Thyroid gland (tissue), 4 donors: ENCODE measurements at regions not wholly inside any gene's neighbourhood (a gene's known extent, or its start where the extent isn't known, plus 50 kb on each side); places are given as distances from the start of the nearest gene placed in this dataset.

Experiments used
- DNase-seq, 2 donors: peaks; one replicate each; pipeline ENCODE4 v3.0.0-alpha.2; 2019
- H3K27ac ChIP-seq, 3 donors: fragments of 200-600 bp; sonication (generic); 1 replicate in 2 of 3; 2 replicates in 1 of 3; pipeline ENCODE4 v1.5.1; 2016 to 2019; ENCODE audit warnings: mild to moderate bottlenecking in 1 of 3, moderate library complexity in 1 of 3
- H3K27me3 ChIP-seq: fragments of 200-600 bp; sonication (generic); one replicate; pipeline ENCODE4 v1.5.1; 2019
- H3K36me3 ChIP-seq, 2 donors: fragments of 200-600 bp; sonication (generic); one replicate each; pipeline ENCODE4 v1.5.1; 2016 to 2019
- H3K4me1 ChIP-seq, 2 donors: fragments of 200-600 bp; sonication (generic); one replicate each; pipeline ENCODE4 v1.5.1; 2017 to 2019
- H3K4me3 ChIP-seq, 3 donors: fragments of 200-600 bp; sonication (generic); replicated peaks in 1 of 3; 1 replicate in 2 of 3; 2 replicates in 1 of 3; pipeline ENCODE4 v1.5.1; 2016; ENCODE audit warnings: mild to moderate bottlenecking in 1 of 3
- H3K9me3 ChIP-seq: fragments of 200-600 bp; sonication (generic); one replicate; pipeline ENCODE4 v1.5.1; 2017
- POLR2A ChIP-seq, 2 donors: fragments of 450-650 bp; IDR thresholded peaks; one replicate each; pipeline ENCODE4 v1.6.1; 2017; ENCODE audit warnings: antibody characterized with exemption in 2 of 2, mild to moderate bottlenecking in 2 of 2, moderate library complexity in 1 of 2
- WGBS, 2 donors: methylation state at CpG; one replicate each; pipeline ENCODE4 v1.1.5; 2017; 5-methylcytosine and 5-hydroxymethylcytosine counted together
- intact Hi-C: fragments of 100-400 bp; cut with DNase I; formaldehyde crosslinking; loops from one replicate; pipeline ENCODE4 v1.15.1; 2023
- TF ChIP-seq, protein P1 (sequence below), 6 experiments: fragments of 200-600 bp in 3 of 6; fragments of 450-650 bp in 3 of 6; sonication (generic) in 3 of 6; IDR thresholded peaks; one replicate each; pipeline ENCODE4 v1.5.1; 2016 to 2019; ENCODE audit warnings: antibody characterized with exemption in 6 of 6, mild to moderate bottlenecking in 2 of 6, inconsistent platforms in 1 of 6, moderate library complexity in 1 of 6

DNA sequence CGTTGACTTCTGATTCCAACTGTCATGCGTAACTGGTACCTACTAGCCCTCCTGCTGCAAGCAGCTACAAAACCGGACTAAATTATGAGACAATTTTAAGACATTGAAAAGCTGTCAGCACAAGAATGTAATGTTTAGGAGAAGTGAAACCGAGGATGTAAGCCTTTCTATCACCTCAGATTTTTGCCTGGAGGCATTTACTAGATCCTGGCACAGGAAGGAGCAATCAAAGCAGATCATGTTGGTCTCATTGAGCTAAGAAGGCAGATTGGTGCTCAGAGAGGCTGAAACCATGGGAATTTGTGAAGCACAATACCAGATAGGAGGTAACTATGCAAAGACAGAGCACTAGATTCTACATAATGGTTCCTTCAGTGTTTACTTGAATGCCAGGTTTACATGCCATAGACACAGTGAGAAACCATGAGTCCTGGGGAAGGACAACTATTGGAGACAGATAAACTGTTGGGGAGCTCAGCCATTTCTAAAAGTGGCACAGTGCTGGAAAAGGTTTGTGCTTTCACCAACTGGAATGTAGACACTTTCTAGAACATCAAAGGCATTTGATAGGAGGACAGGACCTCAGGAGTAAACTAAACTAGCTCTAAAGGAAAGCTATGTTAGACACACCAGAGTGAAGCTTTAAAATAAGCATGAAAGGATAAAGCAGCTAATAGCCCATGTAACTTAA, 179.4 kb downstream of the LYPLAL1 start:
- Histone ChIP-seq H3K4me3 (no peak overlapping the region), H3K27me3 (no peaks in the 10 kb centered on the region), H3K27ac (no peak overlapping the region), H3K36me3 (no peaks in the 10 kb centered on the region), H3K9me3 (no peaks in the 10 kb centered on the region), H3K4me1 (peaks cover 0 to 2% of the 10 kb centered on the region in 2 donors)
- TF ChIP-seq, protein P1, sequence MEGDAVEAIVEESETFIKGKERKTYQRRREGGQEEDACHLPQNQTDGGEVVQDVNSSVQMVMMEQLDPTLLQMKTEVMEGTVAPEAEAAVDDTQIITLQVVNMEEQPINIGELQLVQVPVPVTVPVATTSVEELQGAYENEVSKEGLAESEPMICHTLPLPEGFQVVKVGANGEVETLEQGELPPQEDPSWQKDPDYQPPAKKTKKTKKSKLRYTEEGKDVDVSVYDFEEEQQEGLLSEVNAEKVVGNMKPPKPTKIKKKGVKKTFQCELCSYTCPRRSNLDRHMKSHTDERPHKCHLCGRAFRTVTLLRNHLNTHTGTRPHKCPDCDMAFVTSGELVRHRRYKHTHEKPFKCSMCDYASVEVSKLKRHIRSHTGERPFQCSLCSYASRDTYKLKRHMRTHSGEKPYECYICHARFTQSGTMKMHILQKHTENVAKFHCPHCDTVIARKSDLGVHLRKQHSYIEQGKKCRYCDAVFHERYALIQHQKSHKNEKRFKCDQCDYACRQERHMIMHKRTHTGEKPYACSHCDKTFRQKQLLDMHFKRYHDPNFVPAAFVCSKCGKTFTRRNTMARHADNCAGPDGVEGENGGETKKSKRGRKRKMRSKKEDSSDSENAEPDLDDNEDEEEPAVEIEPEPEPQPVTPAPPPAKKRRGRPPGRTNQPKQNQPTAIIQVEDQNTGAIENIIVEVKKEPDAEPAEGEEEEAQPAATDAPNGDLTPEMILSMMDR (IDR thresholded peaks at IDR 0.05), result no peak
- TF ChIP-seq POLR2A (IDR thresholded peaks at IDR 0.05), result no peak
- intact Hi-C loops, result no loop called here
- WGBS, 2 donors, result 90 to 93% methylated on average over 4 of the region's 4 CpGs
- DNase-seq, result no peak

GRCh38 chr1:219350172-219350931, 176.7 kb downstream of the LYPLAL1 start:
- 78 to 84% methylated on average over 5 of the region's 5 CpGs for WGBS, 2 donors
- Histone ChIP-seq H3K4me3 (no peak overlapping the region), H3K9me3 (no peaks in the 10 kb centered on the region), H3K4me1 (peaks cover 5 to 7% of the 10 kb centered on the region in 2 donors), H3K27ac (no peak overlapping the region), H3K36me3 (no peaks in the 10 kb centered on the region), H3K27me3 (no peaks in the 10 kb centered on the region)
- no peak for DNase-seq
- intact Hi-C loops, result no loop called here
- TF ChIP-seq, protein P1 (IDR thresholded peaks at IDR 0.05), result no peak
- no peak for TF ChIP-seq POLR2A (IDR thresholded peaks at IDR 0.05)

GRCh38 chr1:219347921-219348391, 174.3 kb downstream of the LYPLAL1 start:
- no peak for TF ChIP-seq POLR2A (IDR thresholded peaks at IDR 0.05)
- TF ChIP-seq, protein P1 (IDR thresholded peaks at IDR 0.05), result no peak
- Histone ChIP-seq H3K9me3 (no peaks in the 10 kb centered on the region), H3K4me1 (peaks cover 5 to 7% of the 10 kb centered on the region in 2 donors), H3K36me3 (no peaks in the 10 kb centered on the region), H3K27me3 (no peaks in the 10 kb centered on the region), H3K4me3 (no peak overlapping the region), H3K27ac (no peak overlapping the region)
- DNase-seq, result peak; percentile 46 to 70
- intact Hi-C loops, result no loop called here
- 24 to 29% methylated on average over 5 of the region's 5 CpGs for WGBS, 2 donors

DNA sequence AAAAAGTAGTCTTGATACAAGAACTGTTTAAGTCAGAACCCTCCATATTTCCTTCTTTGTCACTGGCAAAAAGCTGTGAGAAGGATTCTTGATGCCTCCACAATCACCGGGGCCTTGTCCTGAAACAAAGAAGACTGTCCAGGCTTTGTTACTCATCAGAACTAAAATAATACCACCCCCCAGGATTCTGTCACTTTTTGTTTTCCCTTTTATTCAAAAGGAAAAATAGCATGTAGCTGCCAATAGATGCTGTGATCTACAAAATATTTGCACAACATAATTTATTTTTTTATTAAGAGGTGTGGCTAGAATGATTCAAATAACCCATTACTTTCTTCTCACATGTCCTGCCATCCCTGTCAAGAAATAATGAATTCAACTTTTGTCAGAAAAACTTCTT, 173.7 kb downstream of the LYPLAL1 start:
- no peak overlapping the region for H3K4me3 ChIP-seq
- no peak for DNase-seq
- no peaks in the 10 kb centered on the region for H3K36me3 ChIP-seq
- intact Hi-C loops, result no loop called here
- peaks cover 5 to 7% of the 10 kb centered on the region in 2 donors for H3K4me1 ChIP-seq
- no peaks in the 10 kb centered on the region for H3K9me3 ChIP-seq
- no peak overlapping the region for H3K27ac ChIP-seq
- no peaks in the 10 kb centered on the region for H3K27me3 ChIP-seq
- TF ChIP-seq POLR2A (IDR thresholded peaks at IDR 0.05), result no peak
- TF ChIP-seq, protein P1 (IDR thresholded peaks at IDR 0.05), result no peak
- 76 to 81% methylated on average over 1 of the region's 1 CpG for WGBS, 2 donors

GRCh38 chr1:219345953-219346352, 172.3 kb downstream of the LYPLAL1 start:
- intact Hi-C loops, result no loop called here
- peaks cover 5 to 7% of the 10 kb centered on the region in 2 donors for H3K4me1 ChIP-seq
- TF ChIP-seq, protein P1 (IDR thresholded peaks at IDR 0.05), result no peak
- TF ChIP-seq POLR2A (IDR thresholded peaks at IDR 0.05), result no peak
- no peak for DNase-seq
- H3K27me3 ChIP-seq, result no peaks in the 10 kb centered on the region
- H3K27ac ChIP-seq, result no peak overlapping the region
- no peaks in the 10 kb centered on the region for H3K9me3 ChIP-seq
- no peaks in the 10 kb centered on the region for H3K36me3 ChIP-seq
- no peak overlapping the region for H3K4me3 ChIP-seq
